Kidney (tissue), 13 donors: ENCODE measurements at regions not wholly inside any gene's neighbourhood (a gene's known extent, or its start where the extent isn't known, plus 50 kb on each side); places are given as distances from the start of the nearest gene placed in this dataset.

Experiments used
- DNase-seq, 5 donors: peaks; one replicate each; pipeline ENCODE4 v3.0.0-alpha.2; 2013 to 2020
- FAIRE-seq: peaks from 2 replicates; lab custom pipeline; 2012; peaks lifted over from hg19 to GRCh38; lab: Jason Lieb, UNC
- H3K27ac ChIP-seq, 2 donors: one replicate each; pipeline ENCODE4 v1.7.0; 2013; ENCODE audit warnings: low read depth in 2 of 2, low read length in 2 of 2, inconsistent platforms in 1 of 2
- H3K27me3 ChIP-seq: one replicate; pipeline ENCODE4 v1.7.1; 2013; ENCODE audit warnings: low read length, inconsistent platforms; ENCODE audit not compliant: control insufficient read depth, insufficient read depth
- H3K36me3 ChIP-seq, 3 donors: one replicate each; pipeline versions ENCODE4 v1.7.0 to v1.7.1; 2013; ENCODE audit warnings: low read length in 3 of 3, control low read depth in 1 of 3, inconsistent platforms in 1 of 3; ENCODE audit not compliant: insufficient read depth in 3 of 3, control insufficient read depth in 2 of 3
- H3K4me1 ChIP-seq, 3 donors: one replicate each; pipeline versions ENCODE4 v1.7.0 to v1.7.1; 2013; ENCODE audit warnings: low read length in 3 of 3, inconsistent platforms in 1 of 3, low read depth in 1 of 3; ENCODE audit not compliant: control insufficient read depth in 2 of 3, insufficient read depth in 2 of 3
- H3K4me3 ChIP-seq, 3 donors: one replicate each; pipeline versions ENCODE4 v1.7.0 to v1.8.1; 2013; ENCODE audit warnings: low read length in 3 of 3, control low read depth in 1 of 3, inconsistent platforms in 1 of 3
- H3K9ac ChIP-seq, 3 donors: one replicate each; pipeline versions ENCODE4 v1.7.0 to v1.7.1; 2013; ENCODE audit warnings: low read length in 3 of 3, control low read depth in 1 of 3, inconsistent platforms in 1 of 3
- H3K9me3 ChIP-seq, 3 donors: one replicate each; pipeline versions ENCODE4 v1.7.0 to v1.7.1; 2013; ENCODE audit warnings: low read length in 3 of 3, control low read depth in 1 of 3, inconsistent platforms in 1 of 3; ENCODE audit not compliant: control insufficient read depth in 2 of 3, insufficient read depth in 1 of 3
- intact Hi-C: fragments of 100-400 bp; cut with DNase I; formaldehyde crosslinking; loops from one replicate; pipeline ENCODE4 v1.11.1; 2022
- TF ChIP-seq, protein P1 (sequence below): IDR thresholded peaks from 3 replicates; pipeline ENCODE4 v1.5.1; 2012; ENCODE audit warnings: mild to moderate bottlenecking, moderate library complexity, borderline replicate concordance; ENCODE audit not compliant: insufficient read depth; ENCODE audit errors: extremely low read depth
- donor health status: control.
- donor health status: control.
- donor health status: control.
- donor health status: control.
- donor health status: control.
- donor health status: DM: yes; HTN: yes; CAD: no.
- donor health status: Normal renal cell carcinoma (clear cell type).

DNA sequence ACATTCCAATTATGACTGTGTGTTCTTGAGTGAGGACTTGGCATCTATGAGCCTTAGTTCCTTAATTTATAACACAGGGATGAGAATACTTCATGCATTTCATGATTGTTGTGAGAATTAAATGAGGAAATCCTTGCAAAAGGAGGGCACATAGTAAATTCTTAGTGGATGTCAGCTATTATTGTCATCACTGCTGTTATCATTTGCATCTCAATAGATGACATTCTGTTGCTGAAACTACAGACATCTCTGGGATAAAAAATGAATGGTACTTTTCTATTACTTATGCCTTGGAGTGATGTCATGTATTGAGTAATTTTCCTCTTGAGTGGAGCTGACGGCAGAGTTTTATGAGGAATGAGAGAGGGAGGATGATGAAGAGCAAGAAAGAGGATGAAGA lies 184.4 kb upstream of the CDH11 start:
- H3K9ac ChIP-seq: no peak overlapping the region
- TF ChIP-seq, protein P1, sequence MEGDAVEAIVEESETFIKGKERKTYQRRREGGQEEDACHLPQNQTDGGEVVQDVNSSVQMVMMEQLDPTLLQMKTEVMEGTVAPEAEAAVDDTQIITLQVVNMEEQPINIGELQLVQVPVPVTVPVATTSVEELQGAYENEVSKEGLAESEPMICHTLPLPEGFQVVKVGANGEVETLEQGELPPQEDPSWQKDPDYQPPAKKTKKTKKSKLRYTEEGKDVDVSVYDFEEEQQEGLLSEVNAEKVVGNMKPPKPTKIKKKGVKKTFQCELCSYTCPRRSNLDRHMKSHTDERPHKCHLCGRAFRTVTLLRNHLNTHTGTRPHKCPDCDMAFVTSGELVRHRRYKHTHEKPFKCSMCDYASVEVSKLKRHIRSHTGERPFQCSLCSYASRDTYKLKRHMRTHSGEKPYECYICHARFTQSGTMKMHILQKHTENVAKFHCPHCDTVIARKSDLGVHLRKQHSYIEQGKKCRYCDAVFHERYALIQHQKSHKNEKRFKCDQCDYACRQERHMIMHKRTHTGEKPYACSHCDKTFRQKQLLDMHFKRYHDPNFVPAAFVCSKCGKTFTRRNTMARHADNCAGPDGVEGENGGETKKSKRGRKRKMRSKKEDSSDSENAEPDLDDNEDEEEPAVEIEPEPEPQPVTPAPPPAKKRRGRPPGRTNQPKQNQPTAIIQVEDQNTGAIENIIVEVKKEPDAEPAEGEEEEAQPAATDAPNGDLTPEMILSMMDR: no peak

DNA sequence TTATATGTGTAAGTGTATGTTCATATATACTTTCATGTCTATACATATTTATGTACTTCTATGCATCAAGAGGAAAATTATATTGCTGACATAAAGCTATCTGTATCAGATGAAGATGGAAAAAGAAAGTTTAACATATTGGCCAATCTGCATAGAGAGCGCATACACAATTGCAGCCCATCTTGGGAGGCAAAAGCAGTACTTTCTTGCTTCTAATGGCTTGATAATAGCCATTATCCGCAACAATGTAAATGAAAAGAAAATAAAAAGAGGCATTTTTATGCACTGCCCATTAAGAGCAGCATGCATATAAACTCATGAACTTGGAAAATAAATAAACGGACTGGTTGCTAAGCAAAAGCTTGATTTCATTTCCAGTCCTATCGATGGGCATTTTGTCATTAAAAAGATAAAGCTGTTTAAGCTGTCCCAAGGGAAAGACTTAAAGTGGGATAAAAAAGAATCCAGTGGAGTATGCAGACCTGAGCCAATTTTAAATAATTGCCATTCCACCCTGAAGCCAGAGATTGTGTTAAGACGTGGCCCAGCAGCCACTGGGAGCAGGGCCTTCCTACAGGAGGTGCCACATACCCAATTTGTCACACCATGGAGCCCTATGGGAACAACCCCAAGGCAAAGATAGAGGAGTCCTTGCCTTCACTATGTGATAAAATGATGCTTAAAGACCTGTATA lies 183.6 kb upstream of the CDH11 start:
- TF ChIP-seq, protein P1: no peak
- FAIRE-seq (no peak), DNase-seq (peak in 2 of 5 donors; percentile 62 to 82)
- Histone ChIP-seq H3K9ac (no peak overlapping the region), H3K4me3 (no peak overlapping the region), H3K27ac (no peak overlapping the region), H3K36me3 (no peaks in the 10 kb centered on the region), H3K4me1 (peaks cover 0 to 5% (median 0%) of the 10 kb centered on the region in 3 donors), H3K9me3 (no peaks in the 10 kb centered on the region), H3K27me3 (no peaks in the 10 kb centered on the region)
- intact Hi-C loops: no loop called here

More for the DNA sequence above, 184.4 kb upstream of the CDH11 start:
- no peak overlapping the region for H3K27ac ChIP-seq
- H3K9me3 ChIP-seq: no peaks in the 10 kb centered on the region
- DNase-seq (no peak), FAIRE-seq (no peak)
- H3K4me1 ChIP-seq: peaks cover 0 to 5% (median 0%) of the 10 kb centered on the region in 3 donors
- no peaks in the 10 kb centered on the region for H3K27me3 ChIP-seq
- intact Hi-C loops: no loop called here
- H3K4me3 ChIP-seq: no peak overlapping the region
- H3K36me3 ChIP-seq: no peaks in the 10 kb centered on the region

DNA sequence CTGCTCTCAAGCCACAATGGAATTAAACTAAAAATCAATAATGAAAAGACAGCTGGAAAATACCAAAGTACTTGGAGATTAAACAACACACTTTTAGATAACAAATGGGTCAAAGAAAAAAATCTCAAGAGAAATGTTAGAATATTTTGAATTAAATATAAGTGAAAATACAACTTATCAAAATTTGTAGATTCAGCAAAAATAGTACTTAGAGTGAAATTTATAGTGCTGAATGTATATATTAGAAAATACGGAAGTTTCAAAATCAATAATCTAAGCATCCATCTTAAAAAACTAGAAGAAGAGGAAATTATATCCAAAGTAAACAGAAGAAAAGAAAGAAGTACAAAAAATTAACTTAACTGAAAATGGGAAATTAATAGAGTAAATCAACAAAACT lies 179.2 kb upstream of the CDH11 start:
- no peaks in the 10 kb centered on the region for H3K9me3 ChIP-seq
- FAIRE-seq (peak; percentile 42), DNase-seq (no peak)
- no peak overlapping the region for H3K9ac ChIP-seq
- no peak overlapping the region for H3K4me3 ChIP-seq
- TF ChIP-seq, protein P1: no peak
- no peak overlapping the region for H3K27ac ChIP-seq
- H3K4me1 ChIP-seq: no peaks in the 10 kb centered on the region
- intact Hi-C loops: no loop called here
- H3K36me3 ChIP-seq: no peaks in the 10 kb centered on the region
- H3K27me3 ChIP-seq: no peaks in the 10 kb centered on the region
